T follicular helper cell (primary cell): ENCODE measurements at regions not wholly inside any gene's neighbourhood (a gene's known extent, or its start where the extent isn't known, plus 50 kb on each side); places are given as distances from the start of the nearest gene placed in this dataset.
"Not testable (repeated sequence)": the region's sequence is repeated elsewhere in the genome, so short reads cannot be mapped to it uniquely, and the experiment has no call there.

Source experiments
- DNase-seq: peaks from one replicate; pipeline ENCODE4 v3.0.0-alpha.2; 2020; ENCODE audit warnings: low read depth

GRCh38 chr13:74288361-74288911 lies 154.2 kb upstream of the KLF12 start:
- no peak for DNase-seq

- peak; percentile 89 for DNase-seq
Measured at GRCh38 chr13:74287724-74288169, 153.5 kb upstream of the KLF12 start.

GRCh38 chr13:74280795-74281490 lies 146.7 kb upstream of the KLF12 start:
- DNase-seq, result no peak

- no peak for DNase-seq
Measured at GRCh38 chr13:74280093-74280794, 146.0 kb upstream of the KLF12 start.

GRCh38 chr13:74278901-74279300 lies 144.7 kb upstream of the KLF12 start:
- DNase-seq, result no peak

GRCh38 chr13:74274916-74275315 lies 140.7 kb upstream of the KLF12 start:
- DNase-seq, result no peak

GRCh38 chr13:74273581-74273980 lies 139.4 kb upstream of the KLF12 start:
- DNase-seq, result no peak

- DNase-seq, result no peak
Measured at GRCh38 chr13:74272826-74273225, 138.6 kb upstream of the KLF12 start.

- DNase-seq, result no peak
Measured at GRCh38 chr13:74270018-74270417, 135.8 kb upstream of the KLF12 start.

GRCh38 chr13:74266861-74267260 lies 132.7 kb upstream of the KLF12 start:
- DNase-seq, result no peak

- DNase-seq, result no peak
Measured at GRCh38 chr13:74266309-74266708, 132.1 kb upstream of the KLF12 start.

- no peak for DNase-seq
Measured at GRCh38 chr13:74264333-74264732, 130.1 kb upstream of the KLF12 start.

GRCh38 chr13:74260420-74260819 lies 126.2 kb upstream of the KLF12 start:
- not testable (repeated sequence) for DNase-seq

- DNase-seq, result no peak
Measured at GRCh38 chr13:74259641-74260040, 125.4 kb upstream of the KLF12 start.

GRCh38 chr13:74258961-74259360 lies 124.8 kb upstream of the KLF12 start:
- DNase-seq, result no peak

GRCh38 chr13:74256969-74257368 lies 122.8 kb upstream of the KLF12 start:
- no peak for DNase-seq

GRCh38 chr13:74253161-74253560 lies 119.0 kb upstream of the KLF12 start:
- no peak for DNase-seq

- no peak for DNase-seq
Measured at GRCh38 chr13:74251778-74252519, 117.7 kb upstream of the KLF12 start.

GRCh38 chr13:74250738-74251190 lies 116.6 kb upstream of the KLF12 start:
- DNase-seq, result no peak

- DNase-seq, result no peak
Measured at GRCh38 chr13:74248477-74248876, 114.3 kb upstream of the KLF12 start.

- DNase-seq, result no peak
Measured at GRCh38 chr13:74246487-74246886, 112.3 kb upstream of the KLF12 start.
